ENCODE measurements at regions not wholly inside any gene's neighbourhood (a gene's known extent, or its start where the extent isn't known, plus 50 kb on each side); places are given as distances from the start of the nearest gene placed in this dataset.

DNA sequence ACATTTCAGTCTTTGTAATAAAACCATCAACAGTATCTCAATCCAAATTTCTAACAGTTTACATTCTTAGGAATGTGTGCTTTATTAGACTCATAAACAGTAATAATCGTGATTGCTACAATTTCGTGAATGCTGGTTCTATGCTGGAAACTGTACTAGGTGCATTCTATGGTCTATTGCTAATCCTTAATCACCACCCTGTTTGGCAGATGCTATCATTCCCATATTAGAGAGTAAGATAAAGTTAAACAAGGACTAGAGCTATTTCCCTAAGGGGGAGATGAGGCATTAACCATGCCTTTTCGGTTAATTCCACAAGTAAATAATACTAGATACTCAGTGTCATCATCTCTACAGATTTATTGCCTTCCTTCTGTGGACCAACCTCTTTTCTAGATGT, 244.0 kb downstream of the PAX3 start:
- no peak for TF ChIP-seq POLR2A (IDR thresholded peaks at IDR 0.05; ENCODE audit: low read length)
- no peak for TF ChIP-seq GATA1 (IDR thresholded peaks at IDR 0.05; ENCODE audit: low read depth, low read length)

Measured in erythroblast (primary cell).